Activated T-helper 2 cell treated with anti-CD3 and anti-CD28 coated beads, Interferon-gamma antibody, Interleukin-2, Interleukin-4, amounts not matched to agents 10 μg/mL and 5 μg/mL and 100 μg/mL, durations not matched to agents 14 hours and 24 hours and 36 hours (primary cell): ENCODE measurements at regions not wholly inside any gene's neighbourhood (a gene's known extent, or its start where the extent isn't known, plus 50 kb on each side); places are given as distances from the start of the nearest gene placed in this dataset.
"Not testable (repeated sequence)": the region's sequence is repeated elsewhere in the genome, so short reads cannot be mapped to it uniquely, and the experiment has no call there.

Experiments used
- DNase-seq: peaks from one replicate; pipeline ENCODE4 v3.0.0; 2021; ENCODE audit warnings: low spot score
- H3K27ac Mint-ChIP-seq: one replicate; pipeline ENCODE4 v1.8.0; 2021; ENCODE audit warnings: mixed read lengths
- H3K27me3 Mint-ChIP-seq: one replicate; pipeline ENCODE4 v1.8.0; 2021; ENCODE audit warnings: low read depth, mixed read lengths
- H3K36me3 Mint-ChIP-seq: one replicate; pipeline ENCODE4 v1.8.0; 2021; ENCODE audit warnings: low read depth, mixed read lengths
- H3K4me1 Mint-ChIP-seq: one replicate; pipeline ENCODE4 v1.8.0; 2021; ENCODE audit warnings: low read depth, mixed read lengths
- H3K4me3 Mint-ChIP-seq: one replicate; pipeline ENCODE4 v1.8.0; 2021; ENCODE audit warnings: low read depth, mild to moderate bottlenecking, moderate library complexity, mixed read lengths
- H3K9me3 Mint-ChIP-seq: one replicate; pipeline ENCODE4 v1.8.0; 2021; ENCODE audit warnings: mixed read lengths
- intact Hi-C: fragments of 100-400 bp; cut with micrococcal nuclease; formaldehyde crosslinking; loops from one replicate; pipeline ENCODE4 v1.15.1; 2023

DNA sequence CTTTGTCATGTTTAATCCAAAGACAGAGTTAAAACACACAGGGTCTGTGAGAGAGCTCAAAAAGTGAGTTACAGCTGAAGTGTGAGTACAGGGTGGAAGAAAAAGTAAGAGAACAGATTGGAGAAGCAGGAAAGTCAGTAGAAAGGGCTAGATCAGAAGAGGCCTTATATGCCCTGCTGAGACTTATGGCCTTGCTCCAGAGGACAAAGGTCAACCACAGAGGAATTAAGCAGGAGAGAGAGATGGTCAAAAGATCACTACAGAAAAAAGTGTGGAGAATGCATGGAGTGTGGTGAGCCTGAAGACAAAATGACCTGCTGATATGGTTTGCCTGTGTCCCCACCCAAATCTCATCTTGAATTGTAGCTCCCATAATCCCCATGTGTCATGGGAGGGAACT, 213.8 kb downstream of the NEBL start:
- H3K4me3 Mint-ChIP-seq = no peak overlapping the region
- no peaks in the 10 kb centered on the region for H3K27me3 Mint-ChIP-seq
- no peaks in the 10 kb centered on the region for H3K36me3 Mint-ChIP-seq
- peaks cover 28% of the 10 kb centered on the region for H3K9me3 Mint-ChIP-seq
- no peaks in the 10 kb centered on the region for H3K4me1 Mint-ChIP-seq
- H3K27ac Mint-ChIP-seq = no peak overlapping the region
- DNase-seq = no peak
- intact Hi-C loops = no loop called here

- intact Hi-C loops = no loop called here
- Mint-ChIP-seq H3K4me3 (no peak overlapping the region), H3K27ac (no peak overlapping the region), H3K27me3 (no peaks in the 10 kb centered on the region), H3K9me3 (peaks cover 24% of the 10 kb centered on the region), H3K4me1 (no peaks in the 10 kb centered on the region), H3K36me3 (no peaks in the 10 kb centered on the region)
- DNase-seq = no peak
Observed at GRCh38 chr10:20682782-20683181, 214.3 kb downstream of the NEBL start.

DNA sequence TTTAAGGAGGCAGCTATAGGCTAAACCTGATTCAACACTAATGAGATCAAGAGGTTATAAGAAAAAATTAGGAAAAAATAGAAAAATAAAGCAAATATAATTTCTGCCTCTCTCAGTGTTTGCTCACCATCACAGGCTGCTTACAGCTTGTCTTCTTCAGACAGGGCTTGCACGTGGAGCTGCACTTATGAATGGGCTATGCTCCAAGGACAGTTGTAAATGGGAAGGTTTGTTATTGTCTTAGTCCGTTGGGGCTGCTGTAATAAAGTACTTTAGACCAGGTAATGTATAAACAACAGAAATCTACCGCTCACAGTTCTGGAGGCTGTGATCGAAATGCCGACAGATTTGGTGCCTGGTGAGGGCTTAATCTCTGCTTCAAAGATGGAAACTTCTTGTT, 219.8 kb downstream of the NEBL start:
- no peak for DNase-seq
- intact Hi-C loops = no loop called here
- H3K36me3 Mint-ChIP-seq = no peaks in the 10 kb centered on the region
- H3K27ac Mint-ChIP-seq = no peak overlapping the region
- no peak overlapping the region for H3K4me3 Mint-ChIP-seq
- peaks cover 31% of the 10 kb centered on the region for H3K9me3 Mint-ChIP-seq
- no peaks in the 10 kb centered on the region for H3K4me1 Mint-ChIP-seq
- no peaks in the 10 kb centered on the region for H3K27me3 Mint-ChIP-seq

- intact Hi-C loops = no loop called here
- no peak overlapping the region for H3K27ac Mint-ChIP-seq
- H3K36me3 Mint-ChIP-seq = no peaks in the 10 kb centered on the region
- no peaks in the 10 kb centered on the region for H3K27me3 Mint-ChIP-seq
- DNase-seq = no peak
- peaks cover 29% of the 10 kb centered on the region for H3K9me3 Mint-ChIP-seq
- H3K4me3 Mint-ChIP-seq = no peak overlapping the region
- no peaks in the 10 kb centered on the region for H3K4me1 Mint-ChIP-seq
Observed at GRCh38 chr10:20674926-20675325, 222.2 kb downstream of the NEBL start.

GRCh38 chr10:20673175-20673574, 223.9 kb downstream of the NEBL start:
- H3K27ac Mint-ChIP-seq = no peak overlapping the region
- intact Hi-C loops = no loop called here
- H3K9me3 Mint-ChIP-seq = peaks cover 36% of the 10 kb centered on the region
- H3K4me1 Mint-ChIP-seq = no peaks in the 10 kb centered on the region
- DNase-seq = no peak
- no peaks in the 10 kb centered on the region for H3K36me3 Mint-ChIP-seq
- H3K27me3 Mint-ChIP-seq = no peaks in the 10 kb centered on the region
- H3K4me3 Mint-ChIP-seq = no peak overlapping the region

GRCh38 chr10:20672741-20673140, 224.4 kb downstream of the NEBL start:
- Mint-ChIP-seq H3K27me3 (no peaks in the 10 kb centered on the region), H3K4me3 (no peak overlapping the region), H3K36me3 (no peaks in the 10 kb centered on the region), H3K27ac (no peak overlapping the region), H3K9me3 (peaks cover 40% of the 10 kb centered on the region), H3K4me1 (no peaks in the 10 kb centered on the region)
- no peak for DNase-seq
- intact Hi-C loops = no loop called here

GRCh38 chr10:20670579-20670978, 226.5 kb downstream of the NEBL start:
- Mint-ChIP-seq H3K9me3 (peaks cover 41% of the 10 kb centered on the region), H3K4me1 (no peaks in the 10 kb centered on the region), H3K27me3 (no peaks in the 10 kb centered on the region), H3K27ac (no peak overlapping the region), H3K36me3 (no peaks in the 10 kb centered on the region), H3K4me3 (no peak overlapping the region)
- DNase-seq = no peak
- intact Hi-C loops = no loop called here

DNA sequence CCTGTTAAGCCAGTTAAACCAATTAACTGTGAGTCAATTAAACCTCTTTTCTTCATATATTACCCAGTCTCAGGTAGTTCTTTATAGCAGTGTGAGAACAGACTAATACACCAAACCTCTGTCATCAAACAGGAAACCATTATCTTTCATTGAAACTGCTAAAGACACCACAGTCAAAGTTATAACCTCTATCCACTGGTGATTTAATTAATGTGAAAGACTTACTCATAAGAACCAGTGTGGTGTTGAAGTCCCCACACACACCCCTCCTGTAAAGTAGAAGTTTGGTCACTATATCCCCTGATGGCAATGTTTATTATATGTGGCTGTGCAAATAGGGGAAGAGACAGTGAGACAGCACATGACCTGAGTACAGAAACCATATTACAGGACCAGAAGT, 228.1 kb downstream of the NEBL start:
- intact Hi-C loops = no loop called here
- H3K27ac Mint-ChIP-seq = no peak overlapping the region
- no peak overlapping the region for H3K4me3 Mint-ChIP-seq
- H3K4me1 Mint-ChIP-seq = no peaks in the 10 kb centered on the region
- no peaks in the 10 kb centered on the region for H3K36me3 Mint-ChIP-seq
- no peak for DNase-seq
- H3K27me3 Mint-ChIP-seq = no peaks in the 10 kb centered on the region
- peaks cover 33% of the 10 kb centered on the region for H3K9me3 Mint-ChIP-seq

- Mint-ChIP-seq H3K4me1 (no peaks in the 10 kb centered on the region), H3K27me3 (no peaks in the 10 kb centered on the region), H3K4me3 (no peak overlapping the region), H3K27ac (no peak overlapping the region), H3K36me3 (no peaks in the 10 kb centered on the region), H3K9me3 (peaks cover 11% of the 10 kb centered on the region)
- intact Hi-C loops = no loop called here
- DNase-seq = no peak
Observed at GRCh38 chr10:20662742-20663141, 234.4 kb downstream of the NEBL start.

- Mint-ChIP-seq H3K9me3 (peaks cover 30% of the 10 kb centered on the region), H3K4me1 (no peaks in the 10 kb centered on the region), H3K27ac (no peak overlapping the region), H3K36me3 (no peaks in the 10 kb centered on the region), H3K27me3 (no peaks in the 10 kb centered on the region), H3K4me3 (no peak overlapping the region)
- no peak for DNase-seq
- intact Hi-C loops = no loop called here
Observed at GRCh38 chr10:20659225-20659624, 237.9 kb downstream of the NEBL start.

GRCh38 chr10:20658158-20658557, 239.0 kb downstream of the NEBL start:
- no peaks in the 10 kb centered on the region for H3K4me1 Mint-ChIP-seq
- no peak overlapping the region for H3K4me3 Mint-ChIP-seq
- no peak for DNase-seq
- H3K36me3 Mint-ChIP-seq = no peaks in the 10 kb centered on the region
- intact Hi-C loops = no loop called here
- no peaks in the 10 kb centered on the region for H3K27me3 Mint-ChIP-seq
- peaks cover 30% of the 10 kb centered on the region for H3K9me3 Mint-ChIP-seq
- no peak overlapping the region for H3K27ac Mint-ChIP-seq

DNA sequence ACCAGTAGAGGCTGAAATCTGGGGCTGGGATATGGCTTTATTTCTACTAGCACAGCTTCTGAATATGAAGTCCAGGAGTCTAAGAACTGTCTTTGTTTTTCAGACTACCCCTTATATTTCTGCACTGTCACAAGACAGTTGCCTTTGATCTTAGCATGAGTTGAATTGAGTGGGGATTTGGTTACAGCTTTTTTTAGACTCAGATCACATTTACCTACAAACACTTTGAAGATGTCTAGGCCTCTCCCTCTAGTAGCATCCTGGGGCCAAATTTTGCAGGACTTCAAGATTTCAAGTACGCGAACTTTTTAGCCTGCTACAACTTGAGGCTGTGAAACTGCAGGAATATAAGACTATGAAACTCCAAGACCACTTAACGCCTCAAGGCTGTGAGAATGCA, 240.2 kb downstream of the NEBL start:
- Mint-ChIP-seq H3K27ac (no peak overlapping the region), H3K4me1 (no peaks in the 10 kb centered on the region), H3K4me3 (no peak overlapping the region), H3K9me3 (peaks cover 33% of the 10 kb centered on the region), H3K27me3 (no peaks in the 10 kb centered on the region), H3K36me3 (no peaks in the 10 kb centered on the region)
- intact Hi-C loops = no loop called here
- no peak for DNase-seq

DNA sequence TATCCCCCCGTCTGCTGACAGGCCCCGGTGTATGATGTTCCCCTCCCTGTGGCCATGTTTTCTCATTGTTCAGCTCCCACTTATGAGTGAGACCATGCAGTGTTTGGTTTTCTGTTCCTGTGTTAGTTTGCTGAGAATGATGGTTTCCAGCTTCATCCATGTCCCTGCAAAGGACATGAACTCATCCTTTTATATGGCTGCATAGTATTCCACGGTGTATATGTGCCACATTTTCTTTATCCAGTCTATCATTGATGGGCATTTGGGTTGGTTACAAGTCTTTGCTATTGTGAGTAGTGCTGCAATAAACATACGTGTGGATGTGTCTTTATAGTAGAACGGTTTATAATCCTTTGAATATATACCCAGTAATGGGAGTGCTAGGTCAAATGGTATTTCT, 244.7 kb downstream of the NEBL start:
- H3K27ac Mint-ChIP-seq, H3K36me3 Mint-ChIP-seq, H3K4me3 Mint-ChIP-seq, intact Hi-C loops, H3K27me3 Mint-ChIP-seq, H3K4me1 Mint-ChIP-seq, DNase-seq: not testable (repeated sequence)
- peaks cover 38% of the 10 kb centered on the region for H3K9me3 Mint-ChIP-seq

- DNase-seq = no peak
- Mint-ChIP-seq H3K4me3 (no peak overlapping the region), H3K36me3 (no peaks in the 10 kb centered on the region), H3K27ac (no peak overlapping the region), H3K9me3 (peaks cover 24% of the 10 kb centered on the region), H3K27me3 (no peaks in the 10 kb centered on the region), H3K4me1 (no peaks in the 10 kb centered on the region)
- intact Hi-C loops = no loop called here
Observed at GRCh38 chr10:20648263-20648874, 248.7 kb downstream of the NEBL start.
